Mucosa of descending colon (tissue), 3 donors: ENCODE measurements at regions not wholly inside any gene's neighbourhood (a gene's known extent, or its start where the extent isn't known, plus 50 kb on each side); places are given as distances from the start of the nearest gene placed in this dataset.

Experiments
- ATAC-seq: fragments of 200-7000 bp; cut with Tn5 transposase; one replicate; pipeline ENCODE4 v1.9.1; 2020; ENCODE audit warnings: mild to moderate bottlenecking, moderate library complexity
- DNase-seq, 3 donors: peaks; one replicate each; pipeline ENCODE4 v3.0.0-alpha.2; 2020
- H3K36me3 ChIP-seq: fragments of 200-600 bp; one replicate; pipeline ENCODE4 v1.8.0; 2021; ENCODE audit warnings: low read depth, mild to moderate bottlenecking
- H3K4me1 ChIP-seq: fragments of 200-600 bp; one replicate; pipeline ENCODE4 v1.8.0; 2021; ENCODE audit warnings: low read depth, mild to moderate bottlenecking
- H3K4me3 ChIP-seq: fragments of 200-600 bp; one replicate; pipeline ENCODE4 v1.8.0; 2021; ENCODE audit warnings: mild to moderate bottlenecking
- H3K9me3 ChIP-seq: fragments of 200-600 bp; one replicate; pipeline ENCODE4 v1.8.0; 2021; ENCODE audit warnings: mild to moderate bottlenecking
- CTCF ChIP-seq: fragments of 200-600 bp; IDR thresholded peaks from one replicate; pipeline ENCODE4 v1.8.0; 2022; ENCODE audit warnings: antibody characterized with exemption, mild to moderate bottlenecking
- intact Hi-C, 2 donors: fragments of 100-400 bp; cut with DNase I in 1 of 2; cut with micrococcal nuclease in 1 of 2; formaldehyde crosslinking; loops; one replicate each; pipeline versions ENCODE4 v1.11.0 to v1.11.1; 2022; cut with DNase I, micrococcal nuclease
- donor health status: DM: no; HTN: no; CAD: no; lungs with moderate emphysema.
- donor health status: DM: no; HTN: no; CAD: no.
- donor health status: DM: no; HTN: yes; CAD: no.

- no peaks in the 10 kb centered on the region for H3K36me3 ChIP-seq
- intact Hi-C loops = no loop called here
- TF ChIP-seq CTCF = no peak
- H3K9me3 ChIP-seq = no peaks in the 10 kb centered on the region
- no peak overlapping the region for H3K4me3 ChIP-seq
- DNase-seq (no peak), ATAC-seq (no peak)
- no peaks in the 10 kb centered on the region for H3K4me1 ChIP-seq
These were observed 206.4 kb upstream of the CCDC150 start for GRCh38 chr2:196433116-196433515.

GRCh38 chr2:196434217-196434616 lies 205.3 kb upstream of the CCDC150 start:
- TF ChIP-seq CTCF = no peak
- intact Hi-C loops = no loop called here
- Histone ChIP-seq H3K36me3 (no peaks in the 10 kb centered on the region), H3K4me3 (no peak overlapping the region), H3K9me3 (no peaks in the 10 kb centered on the region), H3K4me1 (no peaks in the 10 kb centered on the region)
- DNase-seq (no peak), ATAC-seq (no peak)

- Histone ChIP-seq H3K4me3 (no peak overlapping the region), H3K4me1 (no peaks in the 10 kb centered on the region), H3K36me3 (no peaks in the 10 kb centered on the region), H3K9me3 (no peaks in the 10 kb centered on the region)
- ATAC-seq = no peak
- intact Hi-C loops = no loop called here
- no peak for DNase-seq
- TF ChIP-seq CTCF = no peak
These were observed 204.3 kb upstream of the CCDC150 start for GRCh38 chr2:196435189-196435588.

GRCh38 chr2:196437626-196438025 lies 201.9 kb upstream of the CCDC150 start:
- intact Hi-C loops = no loop called here
- Histone ChIP-seq H3K4me3 (no peak overlapping the region), H3K9me3 (no peaks in the 10 kb centered on the region), H3K36me3 (no peaks in the 10 kb centered on the region), H3K4me1 (no peaks in the 10 kb centered on the region)
- no peak for TF ChIP-seq CTCF
- ATAC-seq (no peak), DNase-seq (no peak)

GRCh38 chr2:196439760-196440159 lies 199.8 kb upstream of the CCDC150 start:
- ATAC-seq = no peak

More at GRCh38 chr2:196439760-196440159, 199.8 kb upstream of the CCDC150 start:
- no peak for TF ChIP-seq CTCF
- Histone ChIP-seq H3K36me3 (no peaks in the 10 kb centered on the region), H3K9me3 (no peaks in the 10 kb centered on the region), H3K4me1 (no peaks in the 10 kb centered on the region), H3K4me3 (no peak overlapping the region)
- no peak for DNase-seq
- intact Hi-C loops = no loop called here
